ENCODE measurements at regions not wholly inside any gene's neighbourhood (a gene's known extent, or its start where the extent isn't known, plus 50 kb on each side); places are given as distances from the start of the nearest gene placed in this dataset.

DNA sequence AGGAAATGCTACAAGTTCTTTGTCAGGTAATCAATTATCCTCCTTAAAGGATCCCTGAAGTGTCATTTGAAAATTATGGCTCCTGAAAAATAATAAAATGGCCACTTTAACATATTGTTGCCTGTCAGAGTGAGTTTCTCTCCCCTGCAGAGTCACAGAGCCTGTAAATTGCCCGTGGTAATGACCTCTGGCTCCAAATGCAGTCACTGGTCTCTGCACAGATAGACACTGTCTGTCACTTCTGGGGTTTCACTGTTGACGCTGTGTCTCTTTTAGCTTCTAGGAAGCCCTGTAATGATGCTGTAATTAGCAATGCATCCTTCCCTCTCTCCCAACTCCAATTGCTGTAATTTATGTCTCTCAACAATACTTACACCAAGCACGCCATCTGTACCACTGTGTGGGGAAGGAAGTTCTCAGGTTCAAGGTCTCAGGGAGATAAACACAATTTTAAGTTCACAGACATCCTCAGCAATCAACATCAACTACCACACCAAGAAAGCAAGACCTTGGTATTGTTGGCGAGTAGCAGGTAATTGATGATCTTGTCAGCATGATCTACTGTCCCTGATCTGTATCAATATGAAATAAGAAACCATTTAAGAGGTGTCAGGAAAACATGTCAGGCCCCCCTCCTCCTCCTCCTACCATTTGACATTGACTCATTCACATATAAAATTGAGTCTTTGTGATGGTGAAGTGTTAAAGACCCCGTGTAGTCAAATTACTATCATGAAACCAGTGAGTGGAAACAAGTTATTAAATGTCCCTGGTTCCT is 91.2 kb upstream of the SULF2 start:
- TF ChIP-seq POLR2A (IDR thresholded peaks at IDR 0.05; ENCODE audit: low read depth, low read length) = no peak
- no peak for TF ChIP-seq POLR2AphosphoS5 (IDR thresholded peaks at IDR 0.05; ENCODE audit: low read depth, low read length)
- TF ChIP-seq POU2F2 (IDR thresholded peaks at IDR 0.05; ENCODE audit: low read depth, low read length) = no peak
- no peak for TF ChIP-seq TAF1 (IDR thresholded peaks at IDR 0.05; ENCODE audit: low read depth, low read length)
- no peak for TF ChIP-seq PAX5 (IDR thresholded peaks at IDR 0.05; ENCODE audit: insufficient read depth, low read length, severe bottlenecking)
